Amygdala (tissue), 56 donors: ENCODE measurements at regions not wholly inside any gene's neighbourhood (a gene's known extent, or its start where the extent isn't known, plus 50 kb on each side); places are given as distances from the start of the nearest gene placed in this dataset.

ENCODE experiments used
- DNase-seq, 56 donors: peaks; one replicate each; lab custom pipeline; 2025; lab: John Stamatoyannopoulos, UW

DNA sequence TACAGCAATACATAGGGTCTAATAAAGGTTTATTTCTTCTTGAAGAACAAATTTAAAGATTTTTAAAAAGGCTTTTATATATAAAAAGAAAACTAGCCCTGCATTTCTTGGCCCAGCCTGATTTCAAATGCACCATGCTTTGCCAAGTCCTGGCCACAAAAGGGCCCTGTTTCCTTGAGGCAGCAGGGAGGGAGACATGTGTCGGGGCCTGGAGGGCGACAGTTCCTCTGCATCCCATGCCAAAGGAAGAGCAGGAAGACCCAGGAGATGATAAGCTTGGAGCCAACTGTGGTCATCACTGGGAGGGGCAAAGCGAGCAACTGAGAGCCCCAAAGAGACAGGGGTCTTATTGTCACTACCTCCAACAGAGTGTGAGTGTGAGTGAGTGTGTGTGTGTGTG is 571.5 kb upstream of the PSMD7 start:
- peak in 11 of 56 donors; percentile 5 to 45 (median 18) for DNase-seq

DNA sequence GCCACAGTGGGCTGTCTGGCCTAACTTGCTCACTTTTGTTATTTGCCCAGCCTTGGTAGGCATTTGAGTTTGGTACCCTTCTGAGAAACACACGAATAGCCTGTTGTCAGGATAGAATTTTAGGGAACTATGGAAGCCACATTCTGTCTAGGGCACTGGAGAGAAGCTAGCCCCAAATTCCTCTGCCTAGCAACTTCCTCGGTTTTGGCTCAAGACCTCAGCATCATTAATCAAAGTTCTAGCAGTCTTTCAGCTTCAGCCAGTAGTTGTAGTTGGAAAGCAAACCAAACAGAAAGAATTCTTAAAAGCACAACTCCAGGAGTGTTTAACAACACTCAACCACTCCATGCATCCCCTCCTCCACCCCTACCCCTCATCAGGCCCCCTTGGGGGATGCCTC is 572.1 kb upstream of the PSMD7 start:
- DNase-seq: no peak

DNA sequence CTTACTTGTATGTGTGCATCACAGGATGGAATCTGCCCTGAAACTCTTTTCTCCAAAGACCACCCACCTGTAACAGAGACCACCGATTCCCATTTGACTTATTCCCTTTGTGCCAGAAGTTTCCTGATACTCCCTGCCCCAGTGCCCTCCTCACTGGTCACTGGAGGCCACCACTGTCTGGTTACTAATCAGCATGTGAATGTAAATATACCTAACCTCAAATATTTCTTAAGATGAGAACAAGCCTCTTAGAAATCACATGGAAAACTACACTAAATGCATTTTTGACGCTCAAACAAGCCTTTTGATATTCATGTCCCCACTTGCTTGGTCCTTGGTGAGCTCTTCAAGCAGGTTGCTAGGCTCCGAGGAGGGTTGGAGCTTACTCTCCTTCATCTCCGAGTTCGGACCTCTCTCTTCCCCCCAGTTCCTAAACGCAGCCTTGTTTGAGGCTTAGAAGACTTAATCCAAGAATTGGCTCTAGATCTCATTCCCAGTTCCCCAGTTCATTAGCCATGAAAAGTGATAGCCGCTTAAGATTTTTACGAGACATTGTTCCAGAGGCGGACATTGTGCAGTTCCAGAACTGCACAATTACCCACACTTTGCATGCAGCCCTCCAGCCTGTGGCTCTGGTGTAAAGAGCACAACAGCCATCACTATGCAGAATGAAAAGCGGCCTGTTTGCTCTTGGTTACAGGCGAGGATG is 579.2 kb upstream of the PSMD7 start:
- DNase-seq: peak in 22 of 56 donors; percentile 0 to 74 (median 34)

DNA sequence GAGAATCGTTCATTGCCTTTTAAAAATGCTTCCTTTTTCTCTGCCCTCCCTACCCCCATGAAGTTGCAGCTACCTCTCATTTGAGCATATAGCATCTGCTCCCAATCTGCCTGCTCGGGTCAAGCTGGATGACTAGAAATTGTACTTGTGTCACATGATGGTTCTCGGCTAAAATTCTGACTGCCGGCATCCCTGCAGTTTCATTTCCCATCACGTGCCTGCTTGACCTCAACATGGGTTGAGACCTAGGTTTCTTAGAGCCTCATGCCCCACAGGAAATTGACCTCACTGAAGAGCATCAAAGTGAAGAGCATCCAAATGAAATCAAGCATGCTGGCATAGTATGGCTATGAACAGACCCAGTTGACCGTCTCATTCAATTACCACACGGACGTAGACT is 581.6 kb upstream of the PSMD7 start:
- no peak for DNase-seq

DNA sequence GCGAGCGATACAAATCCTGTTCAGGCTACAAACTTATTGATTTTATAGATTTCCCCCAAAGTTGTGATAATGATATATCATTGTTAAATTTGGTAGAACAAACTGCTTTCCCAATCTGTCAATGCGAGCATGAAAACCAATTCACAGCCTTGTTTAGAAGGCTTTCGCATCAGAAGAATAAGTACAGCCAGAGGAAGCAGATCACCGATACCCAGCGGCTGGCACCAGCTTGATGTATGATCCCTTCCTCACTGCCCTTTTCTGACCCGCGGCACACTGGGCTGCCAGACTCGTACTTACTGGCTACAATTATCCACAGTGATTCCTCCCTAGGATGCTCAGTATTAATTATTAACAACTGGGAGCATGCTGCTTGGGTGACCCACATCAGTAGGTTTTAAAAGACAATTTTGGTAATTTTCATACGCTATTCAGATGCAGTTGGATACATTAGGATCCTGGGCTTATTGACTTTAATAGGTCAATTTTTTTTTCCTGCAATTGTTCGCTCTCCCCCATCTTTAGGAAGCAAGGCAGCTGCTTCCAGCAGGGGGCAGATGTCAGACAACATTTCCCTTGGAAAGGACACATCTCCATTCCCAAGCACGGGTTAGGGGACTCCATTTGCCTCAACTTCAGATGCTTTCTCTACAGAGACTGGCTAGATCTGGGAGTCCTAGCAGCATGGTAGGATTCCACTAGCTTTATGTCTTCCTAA is 582.7 kb upstream of the PSMD7 start:
- DNase-seq: peak in 30 of 56 donors; percentile 2 to 68 (median 25)

DNA sequence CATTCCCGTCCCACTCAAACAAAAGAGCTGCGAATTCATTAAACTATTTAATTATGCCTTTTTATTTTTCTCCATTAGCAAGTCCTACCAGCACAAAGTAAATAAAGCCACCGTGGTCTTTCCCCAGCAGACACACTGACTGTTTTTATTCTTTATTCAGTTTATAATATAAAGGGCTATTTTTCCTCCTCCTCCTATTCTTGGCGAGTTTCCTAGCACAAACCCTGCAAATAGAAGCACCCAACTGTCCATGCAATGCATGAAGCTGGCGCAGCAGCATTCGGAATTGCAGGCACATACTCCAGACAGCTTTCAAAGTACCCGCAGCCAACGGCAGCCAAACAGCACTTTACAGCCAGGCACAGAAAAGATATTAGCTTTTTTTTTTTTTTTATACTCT is 583.4 kb upstream of the PSMD7 start:
- peak in 51 of 56 donors; percentile 21 to 93 (median 70) for DNase-seq

DNA sequence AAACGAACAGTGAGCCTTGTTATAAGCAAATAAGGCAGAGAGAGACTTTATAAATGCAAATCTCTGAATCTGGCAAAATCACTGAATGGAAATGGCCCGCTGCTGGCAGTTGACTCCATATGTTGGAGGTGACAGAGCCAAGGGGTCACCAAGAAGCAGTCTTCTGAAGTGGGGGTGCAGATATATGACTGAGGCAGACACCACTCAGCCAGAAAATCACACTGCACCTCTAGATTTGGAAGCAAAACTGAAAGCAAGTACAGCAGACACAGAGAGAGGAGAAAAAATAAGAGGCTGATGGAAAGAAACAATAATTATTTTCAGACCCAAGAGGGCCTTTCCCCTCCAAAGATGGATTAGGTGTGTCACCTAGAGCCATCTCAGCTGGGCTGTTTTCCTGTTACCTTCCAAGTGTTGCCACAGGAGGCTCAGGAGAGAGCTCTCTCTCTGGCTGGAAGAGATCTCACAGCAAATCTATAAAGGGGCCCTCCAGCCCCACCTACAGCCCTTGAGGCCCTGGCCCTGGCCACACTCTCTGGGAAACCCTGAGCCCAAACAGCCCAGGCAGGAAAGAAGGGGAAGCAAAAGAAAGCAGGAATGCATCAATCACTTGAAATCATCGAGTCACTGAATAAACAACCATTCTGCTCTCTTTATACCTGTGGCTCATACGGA is 585.1 kb upstream of the PSMD7 start:
- no peak for DNase-seq

DNA sequence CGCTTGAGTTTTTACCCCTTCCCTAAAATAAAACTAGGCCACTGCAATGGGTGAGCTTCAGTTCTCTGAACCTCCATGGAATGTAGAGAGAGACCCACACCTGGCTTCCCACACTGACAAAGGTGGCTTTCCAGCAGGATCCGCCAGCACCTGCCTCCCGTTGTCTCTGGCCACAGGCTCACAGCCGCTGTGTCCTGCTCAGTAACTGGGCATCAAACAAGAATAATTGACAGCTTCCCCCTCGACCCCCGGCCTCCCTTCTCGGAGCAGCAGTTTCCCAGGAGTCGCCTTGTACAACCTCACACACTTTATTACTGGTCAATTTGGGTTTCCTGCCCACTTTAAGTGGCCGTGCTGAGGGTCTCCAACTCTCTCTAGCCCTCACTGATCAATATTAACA is 586.1 kb upstream of the PSMD7 start:
- DNase-seq: no peak

DNA sequence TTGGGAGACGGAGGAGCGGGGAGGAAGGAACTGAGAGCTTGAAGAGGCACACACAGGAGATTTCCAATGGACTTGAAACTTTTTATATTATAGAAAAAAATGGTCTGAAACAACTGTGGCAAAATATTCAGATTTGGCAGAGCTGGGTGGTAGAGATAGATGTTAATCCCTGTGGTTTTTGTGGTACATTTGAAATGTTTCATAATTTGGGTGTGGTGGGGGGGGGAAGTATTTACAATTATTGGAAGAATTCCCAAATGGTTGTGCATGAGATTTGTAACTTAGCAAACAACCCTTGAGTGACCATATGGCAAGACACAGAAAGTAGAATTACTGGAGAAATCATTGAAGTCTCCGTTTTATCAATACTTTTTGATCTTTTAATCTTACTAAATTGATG is 588.8 kb upstream of the PSMD7 start:
- DNase-seq: no peak

DNA sequence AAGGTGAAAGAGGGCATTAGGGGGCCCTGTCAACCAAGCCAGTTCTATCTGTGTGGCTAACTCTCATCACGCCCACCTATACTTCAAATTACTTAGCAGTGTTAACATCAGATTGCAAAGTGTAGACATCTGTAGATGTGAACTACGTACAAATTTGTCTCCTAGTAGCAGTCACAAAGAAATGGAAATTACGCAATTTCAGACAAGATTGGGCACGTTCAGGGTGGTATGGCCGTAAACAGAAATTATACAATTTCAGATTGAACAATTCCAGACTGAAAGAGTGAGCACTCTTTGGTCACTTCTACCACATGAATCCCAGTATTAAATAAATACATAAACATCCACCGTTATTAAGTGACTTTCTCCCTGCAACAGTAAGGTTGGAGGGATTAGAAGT is 592.7 kb upstream of the PSMD7 start:
- DNase-seq: no peak

DNA sequence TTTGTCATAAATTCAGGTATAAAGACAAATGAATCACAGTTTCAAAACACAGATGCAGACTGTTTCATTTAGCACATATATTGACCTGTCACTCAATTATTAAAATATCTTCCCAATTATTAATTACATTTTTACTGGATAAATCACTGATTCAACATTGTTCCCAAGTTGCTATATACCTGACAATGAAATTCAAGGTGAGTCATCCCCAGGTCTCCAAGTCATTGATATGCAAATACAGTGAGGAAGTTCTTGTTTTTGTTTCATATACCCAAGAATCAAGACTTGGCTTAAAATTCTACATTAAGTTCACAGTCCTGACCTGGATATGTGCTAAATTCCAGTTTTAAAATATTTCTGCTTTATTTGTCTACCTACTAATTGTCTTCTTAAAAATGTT is 599.3 kb upstream of the PSMD7 start:
- no peak for DNase-seq

DNA sequence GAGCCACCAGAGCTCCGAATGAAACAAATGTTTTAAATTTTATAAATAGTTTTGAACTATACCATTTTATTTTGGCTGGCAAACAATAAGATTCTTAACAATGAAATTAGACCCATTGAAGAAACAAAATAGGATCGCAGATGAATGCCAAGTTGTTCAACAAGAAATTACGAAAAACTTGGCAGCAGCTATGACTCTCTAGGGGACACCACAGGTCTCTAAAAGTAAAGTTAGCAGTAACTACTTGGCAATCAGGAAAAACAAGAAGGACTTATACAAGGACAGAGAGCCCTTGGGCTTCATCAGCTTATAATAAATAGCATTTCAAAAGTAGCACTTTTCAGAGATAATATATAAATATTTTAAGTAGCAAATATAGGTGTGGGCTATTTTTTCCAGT is 603.8 kb upstream of the PSMD7 start:
- no peak for DNase-seq

DNA sequence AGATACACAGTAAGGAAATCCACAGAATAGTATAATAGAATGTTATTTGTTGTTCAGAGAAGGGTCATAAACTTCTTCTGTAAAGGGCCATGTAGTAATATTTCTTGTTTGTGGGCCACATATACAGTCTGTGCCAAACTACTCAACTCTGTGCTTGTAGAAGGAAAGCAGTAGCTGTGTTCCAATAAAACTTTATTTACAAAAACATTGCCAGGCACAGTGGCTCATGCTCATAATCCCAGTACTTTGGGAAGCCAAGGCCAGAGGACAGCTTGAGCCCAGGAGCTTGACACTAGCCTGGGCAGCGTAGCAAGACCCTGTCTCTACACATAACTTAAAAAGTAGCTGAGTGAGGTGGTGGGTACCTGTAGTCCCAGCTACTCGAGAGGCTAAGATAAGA is 612.8 kb upstream of the PSMD7 start:
- no peak for DNase-seq

DNA sequence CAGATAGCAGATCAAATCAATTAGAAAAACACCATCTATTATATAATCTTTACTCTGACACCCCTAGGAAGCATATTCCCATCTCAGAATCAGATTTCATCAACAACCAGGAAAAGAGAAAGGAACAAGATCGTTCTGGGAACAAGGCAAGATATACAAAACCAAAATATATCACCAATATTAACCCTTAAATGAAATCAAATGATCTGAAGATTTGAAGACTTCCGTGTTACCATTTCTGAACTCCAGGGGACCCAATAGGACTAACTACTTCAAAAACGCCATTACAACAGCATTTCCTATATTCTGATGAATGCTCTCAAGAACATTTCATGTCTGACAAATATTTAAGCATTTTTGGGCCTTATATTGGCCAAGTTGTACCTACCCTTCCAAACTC is 624.2 kb upstream of the ZFHX3 start:
- no peak for DNase-seq

DNA sequence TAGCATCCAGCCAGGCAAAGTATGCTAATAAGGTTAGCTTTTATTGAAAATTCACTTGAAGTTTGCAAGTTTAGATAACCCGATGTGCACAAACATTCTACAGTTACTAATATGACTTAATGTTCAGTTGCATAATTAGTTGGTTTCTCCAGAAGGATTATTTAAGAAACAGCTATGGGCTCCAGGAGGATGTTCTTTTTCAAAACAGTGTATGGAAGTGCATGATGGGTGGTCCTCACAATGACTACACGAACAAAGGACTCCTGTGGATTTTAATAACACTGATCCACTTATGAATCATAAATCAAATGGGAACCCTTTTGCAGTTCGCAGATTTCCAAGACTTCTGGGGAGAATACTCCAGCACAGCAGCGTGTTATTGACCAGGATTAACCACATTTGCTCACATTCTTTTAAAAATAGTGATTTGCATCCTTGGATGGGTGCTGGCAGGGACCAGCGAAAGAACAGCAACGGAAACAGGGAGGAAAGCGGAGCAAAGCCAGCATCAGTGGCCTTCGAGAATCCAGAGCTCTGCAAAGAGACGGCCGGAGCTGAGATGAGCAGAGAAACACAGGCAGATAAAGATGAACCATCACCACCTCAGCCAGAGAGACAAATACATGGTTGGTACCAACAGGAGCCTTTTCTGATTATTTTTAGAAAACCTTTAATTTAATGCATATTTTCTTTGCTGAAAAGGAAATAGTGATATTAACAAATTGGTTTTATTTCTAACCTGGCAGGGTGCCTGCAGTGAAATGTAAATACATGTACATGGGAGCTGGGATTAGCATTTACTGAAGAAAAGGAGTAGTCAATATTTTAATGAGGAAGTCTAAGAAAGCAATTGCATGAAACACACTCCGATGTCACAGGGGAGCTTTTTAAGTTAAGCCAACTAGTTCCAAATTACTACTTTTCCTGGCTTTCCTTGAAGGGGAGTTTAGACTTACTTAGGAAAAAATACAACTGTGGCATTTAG is 623.2 kb upstream of the ZFHX3 start:
- no peak for DNase-seq

DNA sequence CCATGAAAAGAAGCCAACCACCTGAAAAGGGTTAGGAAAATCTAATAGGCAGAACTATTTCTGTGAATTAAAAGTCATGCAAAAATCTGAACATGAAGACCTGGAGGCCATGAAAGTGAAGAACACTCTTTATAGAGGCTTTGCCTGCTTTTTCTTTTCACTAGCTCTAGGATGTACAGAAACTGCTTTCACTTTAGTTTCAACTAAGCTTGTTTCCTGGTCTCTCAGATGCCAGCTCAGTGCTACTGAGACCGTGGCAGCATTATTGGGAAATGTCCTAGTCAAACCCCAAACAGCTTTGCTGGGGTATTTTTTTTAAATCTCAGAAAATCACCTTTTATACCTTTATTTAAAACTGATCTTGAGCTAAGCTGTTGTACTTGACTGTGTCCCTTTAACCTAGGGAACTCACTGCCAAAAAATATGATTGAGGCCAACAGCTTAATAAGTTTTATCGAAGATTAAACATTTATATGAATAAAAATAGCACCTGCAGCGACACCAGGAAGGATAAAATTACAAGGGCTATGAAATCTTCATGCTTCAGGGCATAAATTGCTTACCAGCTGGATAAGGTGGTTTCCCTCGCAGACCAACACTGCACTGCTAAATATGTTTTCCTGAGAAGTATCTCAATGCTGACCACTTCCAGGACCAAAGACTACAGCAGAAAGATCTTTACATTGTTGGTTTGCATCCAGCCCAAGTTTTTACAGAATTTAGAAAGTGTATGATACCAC is 621.8 kb upstream of the ZFHX3 start:
- no peak for DNase-seq

DNA sequence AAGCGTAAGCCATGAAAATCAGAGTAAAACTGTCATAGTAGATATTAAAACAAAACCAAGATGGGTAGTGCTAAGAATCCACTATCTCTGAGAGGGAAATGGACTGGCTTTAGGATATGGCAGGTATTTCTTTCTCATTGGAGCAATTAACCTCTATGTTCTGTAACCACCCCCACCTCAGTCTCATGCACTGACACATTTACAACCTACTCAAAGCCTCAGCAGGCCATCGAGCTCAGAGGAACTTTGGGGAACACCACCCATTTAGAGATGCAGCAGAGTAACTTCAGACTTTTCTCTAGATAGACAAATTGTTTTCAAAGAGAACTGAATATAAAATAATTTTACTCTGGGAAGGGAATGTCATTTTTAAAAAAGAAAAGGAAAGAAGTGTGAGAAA is 615.8 kb upstream of the ZFHX3 start:
- no peak for DNase-seq

DNA sequence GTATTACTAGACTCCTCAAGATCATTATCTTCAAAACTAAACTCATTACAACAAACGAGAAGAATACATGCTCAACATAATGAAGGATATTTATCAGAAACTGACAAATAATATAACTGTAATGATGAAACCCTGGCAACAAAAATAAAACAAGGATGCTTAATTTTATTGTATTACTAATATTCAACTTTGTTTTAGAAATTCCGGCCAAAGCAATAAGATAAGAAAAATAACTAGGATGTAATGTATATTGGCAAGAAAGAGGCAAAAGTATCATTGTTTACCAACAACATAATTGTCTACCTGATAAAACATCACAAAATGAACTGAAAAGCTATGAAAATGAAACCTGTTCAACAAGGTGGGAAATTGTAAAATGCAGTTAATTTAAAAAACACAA is 588.3 kb upstream of the ZFHX3 start:
- DNase-seq: no peak

DNA sequence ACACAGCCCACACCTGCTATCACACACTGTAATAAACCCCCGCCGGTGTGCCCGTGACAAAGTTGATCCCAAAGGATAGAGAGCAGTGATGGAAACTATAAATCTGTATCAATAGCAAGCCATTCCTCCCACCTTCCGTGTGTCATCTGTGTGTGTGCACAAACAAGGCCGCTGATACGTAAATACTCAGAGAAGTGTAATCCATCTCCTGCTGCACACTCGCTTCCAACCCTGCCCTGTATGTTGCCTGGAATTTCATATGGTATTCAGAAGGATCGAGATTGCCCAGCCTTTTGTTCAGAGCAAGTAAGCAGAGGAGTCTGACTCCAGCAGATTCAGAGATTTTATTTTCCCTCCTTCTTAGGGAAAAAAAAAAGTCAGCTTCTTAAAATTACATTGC is 581.1 kb upstream of the ZFHX3 start:
- DNase-seq: no peak

DNA sequence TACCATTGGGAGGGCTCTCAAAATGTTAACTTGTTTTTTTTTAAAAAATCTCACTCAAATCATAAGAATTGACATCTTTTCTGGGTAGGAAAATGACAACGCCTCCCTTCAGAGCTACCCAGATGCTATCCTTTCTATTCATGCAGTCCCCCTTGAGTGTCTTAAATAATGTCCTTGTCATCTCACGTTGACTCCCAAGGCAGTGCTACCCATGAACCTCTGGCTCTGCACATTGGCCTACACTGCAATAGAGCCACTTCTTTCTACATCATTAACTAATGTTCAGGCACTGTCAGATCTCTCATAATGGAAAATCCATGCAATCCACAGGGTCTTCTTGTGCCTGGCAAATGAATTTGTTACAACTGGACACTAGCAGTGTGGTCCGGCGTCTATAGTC is 569.8 kb upstream of the ZFHX3 start:
- DNase-seq: no peak
